ENCODE measurements at regions not wholly inside any gene's neighbourhood (a gene's known extent, or its start where the extent isn't known, plus 50 kb on each side); places are given as distances from the start of the nearest gene placed in this dataset.

DNA sequence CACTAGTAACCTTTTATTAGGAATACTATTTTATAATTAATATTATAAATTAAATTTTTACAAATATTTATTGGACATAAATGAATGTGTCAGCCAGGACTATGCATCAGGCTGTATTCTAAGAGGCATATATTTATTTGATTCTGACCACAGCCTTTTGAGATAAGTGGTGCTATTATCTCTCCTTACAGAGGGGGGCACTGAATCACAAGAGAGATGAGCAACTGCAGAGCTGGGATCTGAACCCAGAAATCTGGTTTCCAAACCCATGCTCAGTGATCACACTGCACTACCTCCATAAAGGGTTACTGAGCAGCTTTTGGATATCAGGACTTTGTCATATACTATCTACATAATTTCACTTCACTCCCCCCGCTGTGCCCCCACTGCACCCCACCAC is 322.0 kb downstream of the TMA16 start:
- no peak for DNase-seq (ENCODE audit: low read depth)
- no peaks in the 10 kb centered on the region for H3K27me3 ChIP-seq (ENCODE audit: control insufficient read depth, insufficient read depth, low read length)
- H3K36me3 ChIP-seq (ENCODE audit: control insufficient read depth, insufficient read depth, low read length) = no peaks in the 10 kb centered on the region
- ChIA-PET POLR2A (no interaction called here), CTCF (no interaction called here)
- TF ChIP-seq, protein P1, sequence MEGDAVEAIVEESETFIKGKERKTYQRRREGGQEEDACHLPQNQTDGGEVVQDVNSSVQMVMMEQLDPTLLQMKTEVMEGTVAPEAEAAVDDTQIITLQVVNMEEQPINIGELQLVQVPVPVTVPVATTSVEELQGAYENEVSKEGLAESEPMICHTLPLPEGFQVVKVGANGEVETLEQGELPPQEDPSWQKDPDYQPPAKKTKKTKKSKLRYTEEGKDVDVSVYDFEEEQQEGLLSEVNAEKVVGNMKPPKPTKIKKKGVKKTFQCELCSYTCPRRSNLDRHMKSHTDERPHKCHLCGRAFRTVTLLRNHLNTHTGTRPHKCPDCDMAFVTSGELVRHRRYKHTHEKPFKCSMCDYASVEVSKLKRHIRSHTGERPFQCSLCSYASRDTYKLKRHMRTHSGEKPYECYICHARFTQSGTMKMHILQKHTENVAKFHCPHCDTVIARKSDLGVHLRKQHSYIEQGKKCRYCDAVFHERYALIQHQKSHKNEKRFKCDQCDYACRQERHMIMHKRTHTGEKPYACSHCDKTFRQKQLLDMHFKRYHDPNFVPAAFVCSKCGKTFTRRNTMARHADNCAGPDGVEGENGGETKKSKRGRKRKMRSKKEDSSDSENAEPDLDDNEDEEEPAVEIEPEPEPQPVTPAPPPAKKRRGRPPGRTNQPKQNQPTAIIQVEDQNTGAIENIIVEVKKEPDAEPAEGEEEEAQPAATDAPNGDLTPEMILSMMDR (IDR thresholded peaks at IDR 0.05; ENCODE audit: insufficient read depth, low read depth, low read length) = no peak
- no peak overlapping the region for H3K4me3 ChIP-seq (ENCODE audit: low read depth, low read length)

DNA sequence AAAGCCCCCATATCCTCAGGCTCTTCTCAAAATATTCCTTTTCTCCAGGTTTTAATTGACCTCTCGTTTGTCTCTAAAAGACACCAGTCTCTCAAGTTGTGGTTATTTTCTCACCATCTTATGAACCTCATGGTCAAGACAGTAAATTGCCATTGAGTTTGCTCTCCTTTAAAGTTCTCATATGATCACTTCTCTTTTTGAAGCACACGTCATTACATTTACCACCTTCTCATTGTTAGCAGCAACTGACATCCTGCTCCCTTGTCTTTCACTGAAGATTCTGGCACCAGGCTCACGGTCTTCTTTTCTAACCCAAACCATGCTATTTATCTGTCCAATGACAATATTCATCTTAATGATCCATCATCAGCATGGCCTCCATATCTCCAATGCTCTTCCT is 324.2 kb downstream of the TMA16 start:
- Histone ChIP-seq H3K4me3 (ENCODE audit: low read depth, low read length) (no peak overlapping the region), H3K36me3 (ENCODE audit: control insufficient read depth, insufficient read depth, low read length) (no peaks in the 10 kb centered on the region), H3K27me3 (ENCODE audit: control insufficient read depth, insufficient read depth, low read length) (no peaks in the 10 kb centered on the region)
- CTCF ChIA-PET = no interaction called here
- TF ChIP-seq, protein P1 (IDR thresholded peaks at IDR 0.05; ENCODE audit: insufficient read depth, low read depth, low read length) = no peak
- POLR2A ChIA-PET = no interaction called here
- DNase-seq (ENCODE audit: low read depth) = no peak

DNA sequence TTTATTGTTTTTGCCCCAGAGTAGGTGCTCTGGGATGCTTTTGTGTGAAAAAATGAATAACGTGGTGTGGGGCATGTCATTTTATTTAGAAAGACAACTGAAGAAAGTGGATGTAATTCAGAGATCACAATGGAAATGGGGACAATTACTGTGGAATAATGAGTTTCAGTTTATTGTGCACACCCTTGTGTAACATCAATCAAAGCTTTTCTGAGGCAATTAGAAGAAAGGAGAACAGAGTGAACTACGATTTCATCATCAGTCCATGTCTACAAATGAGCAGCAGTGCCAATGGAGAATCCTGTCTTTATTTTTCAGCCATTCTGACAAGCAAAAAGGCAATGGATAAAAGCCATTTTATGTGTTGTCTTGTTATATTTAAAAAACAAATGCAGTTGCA is 339.2 kb downstream of the TMA16 start:
- Histone ChIP-seq H3K4me3 (ENCODE audit: low read depth, low read length) (no peak overlapping the region), H3K27me3 (ENCODE audit: control insufficient read depth, insufficient read depth, low read length) (no peaks in the 10 kb centered on the region), H3K36me3 (ENCODE audit: control insufficient read depth, insufficient read depth, low read length) (no peaks in the 10 kb centered on the region)
- DNase-seq (ENCODE audit: low read depth) = no peak
- ChIA-PET POLR2A (no interaction called here), CTCF (no interaction called here)
- TF ChIP-seq, protein P1 (IDR thresholded peaks at IDR 0.05; ENCODE audit: insufficient read depth, low read depth, low read length) = no peak

DNA sequence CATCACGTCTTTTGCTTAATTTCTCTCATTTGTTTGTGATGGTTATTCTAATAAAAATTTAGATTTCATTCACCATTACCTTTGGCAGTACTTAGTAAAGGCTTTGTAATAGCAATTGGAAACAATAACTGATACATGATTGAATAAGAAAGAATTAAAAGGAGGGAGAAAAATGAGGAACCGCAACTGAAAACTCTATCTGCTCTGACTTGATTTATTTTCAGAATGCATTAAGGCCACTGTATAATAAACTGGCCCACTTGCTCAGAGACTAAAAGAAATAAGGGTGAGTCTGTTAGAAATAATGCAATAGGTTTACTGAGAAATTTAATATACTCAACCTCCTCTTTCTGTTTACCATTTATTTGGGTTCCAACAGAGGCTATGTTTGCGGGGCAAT is 351.5 kb downstream of the TMA16 start:
- no peaks in the 10 kb centered on the region for H3K36me3 ChIP-seq (ENCODE audit: control insufficient read depth, insufficient read depth, low read length)
- ChIA-PET CTCF (no interaction called here), POLR2A (no interaction called here)
- TF ChIP-seq, protein P1 (IDR thresholded peaks at IDR 0.05; ENCODE audit: insufficient read depth, low read depth, low read length) = no peak
- no peak overlapping the region for H3K4me3 ChIP-seq (ENCODE audit: low read depth, low read length)
- DNase-seq (ENCODE audit: low read depth) = no peak
- H3K27me3 ChIP-seq (ENCODE audit: control insufficient read depth, insufficient read depth, low read length) = no peaks in the 10 kb centered on the region

DNA sequence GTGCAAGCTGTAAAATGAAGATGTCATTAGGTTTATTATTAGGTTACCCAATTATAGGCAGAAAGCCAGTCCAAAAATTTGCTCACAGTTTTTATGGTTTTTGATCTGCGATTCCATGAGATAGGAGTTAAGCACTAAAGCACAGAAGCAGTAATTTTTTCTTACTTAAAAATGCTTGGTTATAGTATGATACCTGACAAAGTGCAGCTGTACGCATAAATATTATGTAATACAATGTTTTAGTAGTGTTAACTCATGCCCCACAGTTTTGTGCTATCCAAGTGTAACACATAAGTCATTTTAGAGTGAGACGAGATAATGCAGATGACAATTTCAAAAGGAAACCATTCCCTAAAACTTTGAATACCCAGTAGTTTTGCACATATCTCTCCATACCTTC is 357.8 kb downstream of the TMA16 start:
- Histone ChIP-seq H3K4me3 (ENCODE audit: low read depth, low read length) (no peak overlapping the region), H3K27me3 (ENCODE audit: control insufficient read depth, insufficient read depth, low read length) (no peaks in the 10 kb centered on the region), H3K36me3 (ENCODE audit: control insufficient read depth, insufficient read depth, low read length) (no peaks in the 10 kb centered on the region)
- ChIA-PET CTCF (no interaction called here), POLR2A (no interaction called here)
- DNase-seq (ENCODE audit: low read depth) = no peak
- TF ChIP-seq, protein P1 (IDR thresholded peaks at IDR 0.05; ENCODE audit: insufficient read depth, low read depth, low read length) = no peak

Measured in BJ (cell line).